Omental fat pad (tissue), 3 donors: ENCODE measurements at regions not wholly inside any gene's neighbourhood (a gene's known extent, or its start where the extent isn't known, plus 50 kb on each side); places are given as distances from the start of the nearest gene placed in this dataset.

Source experiments
- ATAC-seq: fragments of 150-250 bp; one replicate; pipeline ENCODE4 v1.9.1; 2016; ENCODE audit warnings: mild to moderate bottlenecking, moderate library complexity; ENCODE audit not compliant: low FRiP score
- DNase-seq: peaks from one replicate; pipeline ENCODE4 v3.0.0-alpha.2; 2019; ENCODE audit warnings: low spot score
- TF ChIP-seq, protein P1 (sequence below), 3 donors: fragments of 450-650 bp; IDR thresholded peaks; one replicate each; pipeline ENCODE4 v1.5.1; 2016 to 2017; ENCODE audit warnings: antibody characterized with exemption in 3 of 3, mild to moderate bottlenecking in 3 of 3, moderate library complexity in 2 of 3

DNA sequence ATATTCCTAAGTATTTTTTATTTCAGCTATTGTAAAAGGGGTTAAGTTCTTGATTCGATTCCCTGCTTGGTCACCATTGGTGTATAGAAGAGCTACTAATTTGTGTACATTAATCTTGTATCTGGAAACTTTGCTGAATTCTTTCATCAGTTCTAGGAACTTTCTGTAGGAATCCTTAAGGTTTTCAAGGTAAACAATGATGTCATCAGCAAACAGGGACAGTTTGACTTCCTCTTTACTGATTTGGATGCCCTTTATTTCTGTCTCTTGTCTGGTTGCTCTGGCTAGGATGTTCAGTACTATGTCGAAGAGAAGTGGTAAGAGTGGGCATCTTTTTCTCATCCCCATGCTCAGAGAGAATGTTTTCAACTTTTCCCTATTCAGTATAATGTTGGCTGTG, 252.7 kb downstream of the NR4A2 start:
- no peak for DNase-seq
- TF ChIP-seq, protein P1, sequence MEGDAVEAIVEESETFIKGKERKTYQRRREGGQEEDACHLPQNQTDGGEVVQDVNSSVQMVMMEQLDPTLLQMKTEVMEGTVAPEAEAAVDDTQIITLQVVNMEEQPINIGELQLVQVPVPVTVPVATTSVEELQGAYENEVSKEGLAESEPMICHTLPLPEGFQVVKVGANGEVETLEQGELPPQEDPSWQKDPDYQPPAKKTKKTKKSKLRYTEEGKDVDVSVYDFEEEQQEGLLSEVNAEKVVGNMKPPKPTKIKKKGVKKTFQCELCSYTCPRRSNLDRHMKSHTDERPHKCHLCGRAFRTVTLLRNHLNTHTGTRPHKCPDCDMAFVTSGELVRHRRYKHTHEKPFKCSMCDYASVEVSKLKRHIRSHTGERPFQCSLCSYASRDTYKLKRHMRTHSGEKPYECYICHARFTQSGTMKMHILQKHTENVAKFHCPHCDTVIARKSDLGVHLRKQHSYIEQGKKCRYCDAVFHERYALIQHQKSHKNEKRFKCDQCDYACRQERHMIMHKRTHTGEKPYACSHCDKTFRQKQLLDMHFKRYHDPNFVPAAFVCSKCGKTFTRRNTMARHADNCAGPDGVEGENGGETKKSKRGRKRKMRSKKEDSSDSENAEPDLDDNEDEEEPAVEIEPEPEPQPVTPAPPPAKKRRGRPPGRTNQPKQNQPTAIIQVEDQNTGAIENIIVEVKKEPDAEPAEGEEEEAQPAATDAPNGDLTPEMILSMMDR (IDR thresholded peaks at IDR 0.05) = no peak
- ATAC-seq = no peak

DNA sequence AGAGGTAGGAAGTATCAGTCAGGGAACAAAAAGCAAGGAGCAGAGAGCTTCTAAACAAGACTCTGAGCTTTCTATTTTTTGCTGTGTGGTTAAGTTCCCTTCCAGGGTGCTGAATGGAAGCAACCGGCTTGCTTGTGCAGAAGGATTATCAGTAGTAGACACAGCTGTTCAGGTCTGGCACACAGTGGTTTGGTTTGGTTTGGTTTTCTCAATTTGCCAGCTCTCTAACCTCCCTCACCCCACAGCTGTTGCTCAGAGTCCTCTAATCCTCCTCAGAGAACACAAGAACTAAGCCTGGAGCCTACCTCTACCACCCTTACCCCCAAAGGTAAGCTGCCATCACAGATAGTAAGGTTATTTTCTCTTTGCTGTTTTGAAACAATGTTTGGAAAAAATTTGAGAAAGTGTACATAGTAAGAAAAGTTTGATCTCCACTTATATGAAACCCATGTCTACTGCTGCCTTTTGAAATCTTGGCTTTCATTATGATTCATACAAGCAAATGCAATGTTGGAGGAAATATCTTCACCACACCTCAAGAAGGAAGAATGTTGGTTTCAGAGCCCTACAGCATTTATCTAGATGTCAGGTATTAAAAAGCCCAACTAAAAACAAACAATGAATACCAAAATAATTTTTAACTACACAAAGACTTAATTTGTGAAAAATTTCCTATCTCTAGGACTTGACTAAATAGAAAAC, 255.3 kb downstream of the NR4A2 start:
- no peak for DNase-seq
- TF ChIP-seq, protein P1 (IDR thresholded peaks at IDR 0.05) = no peak
- ATAC-seq = no peak

DNA sequence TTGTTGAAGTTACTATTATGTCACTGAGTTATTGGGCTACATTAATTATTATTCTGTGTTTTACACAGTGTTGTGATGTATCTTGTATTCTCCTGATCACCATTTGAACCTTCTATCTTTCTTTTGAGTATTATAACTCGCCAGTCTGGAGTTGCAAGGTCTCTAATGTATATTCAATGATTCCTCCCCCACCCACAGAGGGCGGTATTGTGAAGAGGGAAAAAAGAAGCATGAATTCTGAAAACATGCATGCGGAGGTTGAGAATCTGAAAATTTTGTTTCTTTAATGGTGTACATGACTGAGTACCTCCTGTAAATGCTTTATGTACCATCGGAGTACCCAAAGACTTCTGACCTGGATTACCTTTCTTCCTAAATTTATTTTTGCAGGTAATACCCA, 266.6 kb downstream of the NR4A2 start:
- ATAC-seq (no peak), DNase-seq (no peak)
- TF ChIP-seq, protein P1 (IDR thresholded peaks at IDR 0.05) = no peak

DNA sequence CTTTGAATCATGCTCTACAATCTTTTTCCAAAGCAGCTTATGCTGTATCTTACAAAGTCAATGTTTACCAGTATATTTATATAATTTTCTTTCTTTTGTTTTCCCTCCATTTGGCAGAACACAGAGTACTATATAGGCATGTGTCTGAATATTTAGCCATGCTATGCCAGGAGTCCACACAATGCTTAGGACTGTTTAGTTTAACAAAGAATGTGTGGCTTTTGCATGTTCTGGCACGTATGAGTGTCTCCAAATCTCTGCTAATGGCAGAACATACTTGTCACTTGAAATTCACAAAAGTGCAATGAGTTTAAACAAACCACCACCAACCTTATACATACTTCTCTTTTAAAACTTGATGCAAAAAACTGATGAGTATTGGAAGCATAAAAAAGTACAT, 268.0 kb downstream of the NR4A2 start:
- TF ChIP-seq, protein P1 (IDR thresholded peaks at IDR 0.05) = no peak
- no peak for ATAC-seq

DNA sequence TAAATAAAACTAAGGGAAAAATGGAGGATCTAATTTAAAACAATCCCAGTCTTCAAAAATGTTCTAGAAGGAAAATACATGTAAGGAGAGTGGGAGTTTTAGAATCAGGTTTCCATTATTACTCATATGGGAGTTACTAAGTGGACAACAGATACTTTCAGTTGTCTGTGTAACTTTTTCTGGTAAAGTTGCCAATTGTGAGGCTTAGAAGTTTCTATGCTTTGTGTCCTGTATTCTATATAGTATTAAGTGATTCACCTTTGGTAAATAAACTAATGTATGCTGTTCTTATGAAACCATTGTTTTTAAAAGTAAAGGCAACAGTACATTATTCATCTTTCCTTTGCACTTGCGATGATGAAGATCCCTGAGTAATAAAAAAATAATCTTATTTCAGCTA, 274.9 kb downstream of the NR4A2 start:
- TF ChIP-seq, protein P1 (IDR thresholded peaks at IDR 0.05) = no peak
- no peak for ATAC-seq
- DNase-seq = no peak

More for the DNA sequence above, 268.0 kb downstream of the NR4A2 start:
- no peak for DNase-seq

DNA sequence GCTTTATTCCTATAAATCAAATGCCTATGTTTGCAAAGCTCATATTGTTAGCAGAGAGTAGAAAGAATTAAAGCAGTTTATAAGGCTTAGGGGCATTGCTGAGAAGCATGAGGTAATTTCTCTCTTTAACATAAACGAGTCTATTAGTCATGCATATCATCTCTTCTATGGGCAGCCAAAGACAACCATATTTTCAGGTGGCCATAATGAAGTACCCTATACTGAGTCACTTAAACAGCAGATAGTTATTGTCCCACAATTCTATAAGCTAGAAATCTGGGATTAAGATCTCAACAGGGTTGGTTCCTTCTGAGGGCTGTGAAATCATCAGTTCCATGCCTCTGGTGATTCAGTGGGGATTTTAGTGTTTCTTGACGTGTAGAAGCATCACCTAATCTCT, 277.5 kb downstream of the NR4A2 start:
- no peak for ATAC-seq
- DNase-seq = no peak
- TF ChIP-seq, protein P1 (IDR thresholded peaks at IDR 0.05) = no peak

DNA sequence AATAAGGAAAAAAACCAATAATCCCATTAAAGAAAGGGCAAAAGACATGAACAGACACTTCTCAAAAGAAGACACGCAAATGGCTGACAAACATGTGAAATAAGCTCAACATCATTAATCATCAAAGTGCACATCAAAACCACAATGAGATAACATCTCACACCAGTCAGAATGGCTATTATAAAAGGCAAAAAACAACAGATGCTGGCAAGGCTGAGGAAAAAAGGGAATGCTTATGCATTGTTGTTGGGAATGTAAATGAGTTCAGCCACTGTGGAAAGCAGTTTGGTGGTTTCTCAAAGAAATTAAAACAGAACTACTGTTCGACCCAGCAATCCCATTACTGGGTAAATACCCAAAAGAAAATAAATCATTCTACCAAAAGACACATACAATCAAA, 285.6 kb downstream of the NR4A2 start:
- ATAC-seq (no peak), DNase-seq (no peak)
- TF ChIP-seq, protein P1 (IDR thresholded peaks at IDR 0.05) = no peak
